HG03175 (cell line): ENCODE measurements at regions not wholly inside any gene's neighbourhood (a gene's known extent, or its start where the extent isn't known, plus 50 kb on each side); places are given as distances from the start of the nearest gene placed in this dataset.

Experiments
- ATAC-seq: cut with Tn5 transposase; IDR thresholded peaks from one replicate; pipeline ENCODE4 v1.9.1; 2021; ENCODE audit warnings: mild to moderate bottlenecking, moderate library complexity; ENCODE audit not compliant: unreplicated experiment

GRCh38 chr5:53323943-53324642, 156.3 kb upstream of the FST start:
- ATAC-seq, result peak; percentile 94

GRCh38 chr5:53326424-53327153, 153.8 kb upstream of the FST start:
- ATAC-seq, result no peak

- ATAC-seq, result no peak
These were observed 152.6 kb upstream of the FST start for GRCh38 chr5:53327811-53328334.

GRCh38 chr5:53330491-53330890, 149.9 kb upstream of the FST start:
- ATAC-seq, result no peak

GRCh38 chr5:53331463-53331862, 149.0 kb upstream of the FST start:
- ATAC-seq, result no peak

GRCh38 chr5:53333160-53333559, 147.3 kb upstream of the FST start:
- ATAC-seq, result no peak

GRCh38 chr5:53334431-53334941, 145.9 kb upstream of the FST start:
- no peak for ATAC-seq

GRCh38 chr5:53335115-53335514, 145.3 kb upstream of the FST start:
- ATAC-seq, result no peak

- ATAC-seq, result no peak
These were observed 142.6 kb upstream of the FST start for GRCh38 chr5:53337827-53338226.

- ATAC-seq, result no peak
These were observed 141.5 kb upstream of the FST start for GRCh38 chr5:53338971-53339370.

- ATAC-seq, result no peak
These were observed 140.4 kb upstream of the FST start for GRCh38 chr5:53339962-53340540.

GRCh38 chr5:53340956-53341750, 139.3 kb upstream of the FST start:
- no peak for ATAC-seq

- ATAC-seq, result no peak
These were observed 138.2 kb upstream of the FST start for GRCh38 chr5:53342236-53342635.

- ATAC-seq, result no peak
These were observed 137.2 kb upstream of the FST start for GRCh38 chr5:53343187-53343586.

- ATAC-seq, result no peak
These were observed 130.1 kb upstream of the FST start for GRCh38 chr5:53350368-53350767.

- no peak for ATAC-seq
These were observed 129.2 kb upstream of the FST start for GRCh38 chr5:53350991-53351770.

GRCh38 chr5:53355316-53355715, 125.1 kb upstream of the FST start:
- no peak for ATAC-seq

- ATAC-seq, result no peak
These were observed 124.5 kb upstream of the FST start for GRCh38 chr5:53355931-53356330.

- ATAC-seq, result no peak
These were observed 123.0 kb upstream of the FST start for GRCh38 chr5:53357439-53357838.

- no peak for ATAC-seq
These were observed 121.6 kb upstream of the FST start for GRCh38 chr5:53358794-53359193.
